ENCODE measurements at regions not wholly inside any gene's neighbourhood (a gene's known extent, or its start where the extent isn't known, plus 50 kb on each side); places are given as distances from the start of the nearest gene placed in this dataset.
A peak's percentile ranks its signal among the peaks of the same experiment; 100 is the strongest.
"Not testable (repeated sequence)": the region's sequence is repeated elsewhere in the genome, so short reads cannot be mapped to it uniquely, and the experiment has no call there.

DNA sequence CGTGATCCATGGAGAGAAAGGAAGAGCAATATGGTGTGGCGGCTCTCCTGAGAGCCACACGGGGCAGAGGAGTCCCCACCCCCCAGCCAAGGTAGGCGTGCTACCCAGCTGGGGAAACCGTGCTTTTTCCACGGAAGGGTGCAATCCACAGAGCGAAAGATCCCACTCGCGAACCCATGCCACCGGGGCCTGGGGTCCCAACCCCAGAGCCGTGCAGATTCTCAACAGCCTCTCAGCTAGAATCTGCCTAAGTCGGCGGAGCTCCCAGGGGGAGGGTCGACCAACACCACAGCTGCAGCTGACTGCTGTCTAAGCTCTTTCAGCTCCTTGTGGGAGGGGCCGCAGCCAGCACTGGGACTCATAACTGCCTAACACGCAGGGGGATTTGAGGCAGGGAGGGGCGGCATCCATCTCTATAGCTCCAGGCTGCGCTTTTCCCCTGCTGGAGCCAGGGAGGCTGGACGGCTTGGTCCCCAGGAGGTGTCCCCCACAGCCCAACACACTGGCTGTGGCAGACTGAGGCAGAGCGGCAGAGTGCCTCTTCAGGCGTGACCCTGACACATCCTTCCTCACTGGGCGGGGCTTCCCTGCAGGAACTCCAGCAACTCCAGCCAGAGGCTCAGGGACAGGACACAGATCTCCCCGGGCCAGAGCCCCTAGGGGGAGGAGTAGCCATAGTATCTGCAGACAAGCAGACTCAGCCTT, 107.6 kb upstream of the ZBTB20 start:
- DNase-seq, result no peak

DNA sequence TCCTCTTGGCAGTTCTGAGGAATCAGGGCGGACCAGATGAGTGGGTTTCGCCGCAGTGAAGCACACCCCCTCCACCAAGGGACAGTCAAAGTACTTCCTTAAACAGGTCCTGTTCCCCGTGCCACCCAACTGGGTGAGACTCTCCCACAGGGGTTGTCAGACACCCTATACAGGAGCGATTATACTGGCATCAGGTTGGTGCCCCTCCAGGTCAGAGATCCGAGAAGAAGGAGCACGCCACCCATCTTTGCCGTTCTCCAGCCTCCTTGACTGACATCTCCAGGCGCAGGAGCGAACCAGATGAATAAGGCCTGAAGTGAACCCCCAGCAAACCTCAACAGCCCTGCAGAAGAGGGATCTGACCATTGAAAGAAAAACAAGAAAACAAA, 108.1 kb upstream of the ZBTB20 start:
- DNase-seq, result no peak

DNA sequence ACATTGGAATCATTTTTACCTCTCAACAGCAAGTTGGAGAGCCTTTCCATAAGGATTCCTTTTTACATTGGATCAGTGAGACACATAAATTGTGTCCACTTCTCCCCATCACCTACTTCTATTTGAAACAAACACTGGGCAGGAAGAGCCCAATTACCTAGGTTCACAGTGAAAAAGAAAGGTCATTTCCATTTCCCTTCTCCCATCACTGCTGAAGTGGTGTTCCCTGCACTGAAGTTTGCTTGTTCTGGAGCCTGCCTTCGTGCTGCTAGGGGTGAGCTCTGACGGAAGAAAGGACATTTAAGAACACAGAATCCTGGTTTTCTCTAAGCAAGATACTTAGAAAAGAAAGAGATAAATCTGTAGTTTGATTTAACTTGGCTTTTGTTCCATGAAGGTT, 123.8 kb upstream of the ZBTB20 start:
- DNase-seq, result no peak

DNA sequence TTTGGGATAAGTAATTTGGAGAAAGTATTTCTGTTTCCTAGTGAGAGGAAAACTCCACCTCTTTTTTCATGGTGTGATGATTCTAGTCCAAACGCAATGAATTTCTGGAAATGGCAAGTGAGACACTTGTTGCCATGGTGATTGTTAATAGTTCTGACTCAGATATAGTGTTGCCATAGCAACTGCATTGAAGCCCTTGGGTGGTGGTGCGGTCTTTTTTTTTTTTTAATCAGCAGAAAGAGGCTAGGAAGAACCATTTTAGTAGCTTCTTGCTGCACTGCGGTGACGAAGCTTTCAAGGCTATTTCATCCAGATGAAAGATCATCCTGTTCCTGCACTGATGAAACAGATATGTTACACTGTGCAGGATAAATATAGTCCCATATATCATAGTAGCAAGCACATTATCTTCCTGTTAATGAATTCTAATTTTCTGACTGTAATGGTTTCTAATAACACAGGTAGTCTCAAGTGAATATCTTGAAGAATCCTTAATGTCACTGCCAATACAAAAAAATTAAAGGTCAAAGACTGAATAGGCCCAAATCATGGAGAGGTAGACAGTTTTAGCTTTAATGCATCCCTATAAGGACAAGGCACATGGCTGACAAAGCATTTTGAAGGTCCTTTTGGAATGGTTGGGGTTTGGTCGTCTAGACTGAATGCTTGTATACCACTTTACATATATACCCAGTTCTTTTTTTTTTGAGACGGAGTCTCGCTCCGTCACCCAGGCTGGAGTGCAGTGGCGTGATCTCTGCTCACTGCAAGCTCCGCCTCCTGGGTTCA, 125.1 kb upstream of the ZBTB20 start:
- peak in 1 of 14 donors; percentile 4 for DNase-seq

DNA sequence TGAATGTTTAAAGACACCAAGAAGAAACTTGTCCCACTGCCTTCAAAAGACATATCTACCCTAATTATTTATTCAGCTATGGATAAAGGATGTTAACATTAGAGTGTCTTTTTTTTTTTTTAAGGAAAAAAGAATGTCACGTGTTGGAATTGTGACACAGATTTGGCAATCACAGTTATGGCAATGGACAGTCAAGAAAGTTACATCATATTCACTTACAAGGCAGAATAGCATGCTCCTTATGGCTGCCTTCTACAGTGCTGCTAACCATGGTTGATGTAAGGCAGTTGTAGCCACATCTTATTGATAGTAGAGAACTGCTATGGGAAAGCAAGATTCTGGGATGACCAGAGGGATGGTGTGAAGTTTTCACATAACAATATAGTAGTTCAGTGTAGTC, 128.8 kb upstream of the ZBTB20 start:
- no peak for DNase-seq

DNA sequence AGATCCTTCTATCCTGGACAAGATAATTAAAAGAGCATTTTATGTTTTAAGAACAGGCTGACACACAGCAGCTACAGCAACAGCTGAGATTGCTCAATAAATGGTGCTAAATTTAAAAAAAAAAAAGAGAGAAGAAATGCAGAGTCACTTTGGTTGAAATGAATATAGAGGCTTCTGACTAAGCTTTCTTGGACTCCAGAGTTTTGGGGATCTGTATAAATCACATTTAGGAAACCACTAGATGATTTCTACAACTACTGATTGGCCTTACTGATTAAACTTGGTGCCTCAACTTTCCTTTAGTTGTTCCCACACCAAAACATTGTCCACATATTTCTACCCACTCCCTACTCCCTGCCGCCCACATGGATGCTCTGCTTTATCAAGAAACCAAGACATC, 132.9 kb upstream of the ZBTB20 start:
- no peak for DNase-seq

DNA sequence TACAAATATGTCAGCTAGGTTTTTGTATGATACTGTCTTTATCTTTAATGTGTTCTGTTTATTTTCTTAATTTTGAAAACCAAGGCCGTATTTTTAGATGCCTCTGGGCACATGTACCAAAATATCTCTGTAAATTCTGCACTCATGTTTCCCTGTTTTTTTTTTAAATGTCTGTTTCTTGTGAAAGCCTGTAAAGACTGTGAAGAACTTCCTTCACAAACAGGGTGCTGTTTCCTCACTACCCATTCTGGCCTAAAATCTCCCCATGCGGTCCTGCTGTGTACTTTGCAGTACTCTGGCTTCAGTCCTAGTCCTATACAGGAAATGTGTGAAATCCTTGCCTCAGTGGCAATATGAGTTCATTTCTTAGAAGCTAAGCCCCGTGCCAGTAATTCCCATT, 133.4 kb upstream of the ZBTB20 start:
- no peak for DNase-seq

DNA sequence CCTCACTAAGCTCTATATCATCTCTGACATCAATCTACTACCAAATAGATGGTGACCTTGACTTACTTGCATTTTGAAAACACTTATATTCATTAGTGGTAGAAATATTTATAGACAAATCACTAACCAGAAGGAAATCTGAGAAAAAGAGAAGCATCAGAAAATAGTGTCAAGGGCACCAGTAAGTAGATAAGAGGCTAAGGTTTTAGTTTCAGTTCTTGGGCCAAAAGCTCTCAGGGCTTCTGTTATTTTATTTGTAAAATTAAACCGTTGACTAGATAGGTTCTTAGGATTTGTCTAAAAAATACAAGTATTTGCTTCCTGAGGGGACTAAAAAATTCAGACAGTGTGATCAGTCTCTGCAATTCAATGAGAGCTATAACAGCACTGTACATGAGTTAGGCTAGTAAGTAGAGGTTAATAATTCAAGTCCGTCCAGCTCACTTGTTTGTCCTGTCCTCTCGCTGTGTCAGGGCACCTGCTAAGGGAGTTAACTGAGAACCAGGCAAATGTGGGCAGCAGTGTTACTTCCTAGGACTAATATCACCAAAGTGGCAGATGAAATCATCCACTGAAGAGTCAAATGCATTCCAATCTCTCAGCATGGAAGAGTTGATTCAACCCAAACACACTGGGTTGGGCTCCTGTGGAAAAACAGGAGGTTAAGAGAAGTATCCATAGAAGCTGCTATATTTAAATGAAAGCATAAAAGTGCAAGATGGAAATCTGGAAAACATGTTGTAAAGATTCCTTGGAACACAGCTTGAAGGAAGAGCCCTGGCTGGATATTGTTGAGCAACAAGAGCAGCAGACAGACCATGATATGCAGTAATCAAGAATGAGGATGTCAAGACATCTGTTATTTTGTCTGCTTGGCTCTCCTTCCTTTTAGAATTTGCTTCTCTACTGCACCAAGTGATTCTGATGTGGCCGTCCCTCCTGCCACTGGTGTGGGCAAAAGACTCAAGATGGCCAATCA, 134.9 kb upstream of the ZBTB20 start:
- DNase-seq, result no peak

DNA sequence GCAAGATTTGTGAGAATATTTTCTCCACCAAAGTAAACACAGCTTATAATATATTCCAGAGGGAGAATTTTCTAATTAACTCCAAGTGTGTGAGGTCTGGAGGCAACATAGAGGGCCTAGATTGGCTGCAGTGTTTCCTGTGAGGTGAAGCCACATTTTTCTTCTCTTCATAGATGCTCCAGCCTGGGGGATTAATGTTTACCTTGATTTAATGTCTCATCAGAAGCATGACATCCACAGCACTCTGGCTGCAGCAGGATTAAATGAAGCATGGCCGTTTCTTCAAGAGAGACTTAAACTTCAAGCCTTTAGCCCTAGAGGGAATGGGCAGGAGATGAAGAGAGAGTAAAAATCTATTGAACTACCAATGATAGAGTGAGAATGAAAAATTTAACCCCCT, 137.9 kb upstream of the ZBTB20 start:
- no peak for DNase-seq

DNA sequence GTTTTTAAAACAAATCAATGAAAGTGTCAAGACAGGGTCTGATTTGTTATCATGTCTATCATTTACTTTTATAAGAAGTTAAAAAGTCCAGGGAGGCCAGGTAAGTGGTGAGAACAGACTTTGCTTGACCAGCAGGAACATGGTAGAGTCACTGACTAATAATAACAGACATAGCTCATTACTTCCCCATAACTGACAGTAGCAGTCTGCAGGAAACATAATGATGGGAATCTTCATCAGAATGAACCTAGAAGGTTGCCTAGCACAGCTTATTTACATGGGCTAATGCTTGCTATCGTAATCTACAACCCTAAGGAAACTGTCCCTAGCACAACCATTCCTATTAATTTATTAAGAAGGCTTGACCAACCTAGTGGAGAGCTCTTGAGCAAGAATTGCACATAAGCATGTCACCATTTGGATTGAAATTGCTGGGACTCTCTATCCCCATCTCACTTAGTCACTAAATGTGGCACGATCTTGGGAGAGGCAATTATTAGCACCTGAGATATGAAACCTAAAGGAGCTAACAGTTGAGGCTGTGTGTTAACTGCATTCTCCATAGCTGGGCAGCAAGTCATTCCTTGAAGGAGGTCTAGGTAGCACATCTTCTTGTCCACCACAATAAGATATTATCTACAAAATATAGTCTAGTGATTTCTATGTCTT, 139.6 kb upstream of the ZBTB20 start:
- DNase-seq, result no peak

DNA sequence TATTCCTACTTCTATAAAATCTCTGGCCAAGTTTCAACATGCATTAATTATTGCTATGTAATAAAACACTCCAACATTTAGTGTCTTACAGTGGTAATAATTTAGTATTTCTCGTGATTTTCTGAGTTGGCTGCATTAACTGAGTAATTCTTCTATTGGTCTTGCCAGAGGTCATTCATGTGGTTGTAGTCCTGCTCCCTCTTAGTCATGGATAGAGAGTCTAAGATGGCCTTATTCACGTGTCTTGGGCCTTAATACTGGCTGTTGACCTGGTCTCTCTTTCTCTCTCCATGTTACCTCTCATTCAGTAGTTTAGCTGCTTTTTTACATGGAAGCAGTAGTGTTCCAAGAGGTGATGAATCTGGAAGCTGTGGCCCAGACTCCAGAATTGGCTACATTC, 140.1 kb upstream of the ZBTB20 start:
- no peak for DNase-seq

DNA sequence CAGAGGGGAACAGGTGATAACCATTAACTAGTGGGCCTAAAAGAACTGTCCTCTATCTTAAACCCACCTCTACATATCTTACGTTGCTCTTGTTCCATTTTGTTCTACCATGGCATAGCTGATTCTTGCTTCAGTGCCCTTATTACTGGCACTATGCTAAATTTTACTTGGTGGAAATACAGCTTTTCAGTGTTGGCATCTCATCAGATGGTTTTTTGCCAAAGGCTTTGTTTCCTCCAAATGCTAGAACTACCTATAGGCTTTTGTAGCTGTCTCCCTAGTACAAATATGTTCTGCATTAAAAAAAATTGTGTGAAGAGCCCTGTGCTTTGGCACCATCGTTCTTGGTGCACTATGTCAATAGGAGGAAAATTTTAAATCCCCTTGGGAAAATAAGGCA, 145.0 kb upstream of the ZBTB20 start:
- peak in 1 of 14 donors; percentile 80 for DNase-seq

DNA sequence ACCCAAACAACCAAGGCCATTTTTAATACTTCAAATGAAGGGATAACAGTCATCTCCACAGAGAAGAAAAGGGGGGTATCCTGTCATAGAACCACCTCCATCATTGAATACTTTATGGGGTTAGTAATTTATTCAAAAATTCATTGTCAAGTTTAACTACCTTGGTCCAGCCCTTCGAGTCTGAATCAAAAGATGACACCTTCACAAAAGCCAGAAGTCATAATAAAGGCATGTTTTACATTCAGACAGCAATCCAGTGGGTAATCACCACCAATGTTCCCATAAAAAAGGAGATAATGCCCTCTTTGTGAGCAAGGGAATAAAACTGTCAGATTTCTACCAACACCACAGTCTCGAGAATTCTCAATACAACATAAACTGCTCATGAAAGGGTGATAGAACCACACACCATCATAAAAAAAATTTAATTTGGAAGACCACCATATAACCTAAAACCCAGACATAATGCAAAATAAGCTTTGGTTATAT, 145.6 kb upstream of the ZBTB20 start:
- no peak for DNase-seq

DNA sequence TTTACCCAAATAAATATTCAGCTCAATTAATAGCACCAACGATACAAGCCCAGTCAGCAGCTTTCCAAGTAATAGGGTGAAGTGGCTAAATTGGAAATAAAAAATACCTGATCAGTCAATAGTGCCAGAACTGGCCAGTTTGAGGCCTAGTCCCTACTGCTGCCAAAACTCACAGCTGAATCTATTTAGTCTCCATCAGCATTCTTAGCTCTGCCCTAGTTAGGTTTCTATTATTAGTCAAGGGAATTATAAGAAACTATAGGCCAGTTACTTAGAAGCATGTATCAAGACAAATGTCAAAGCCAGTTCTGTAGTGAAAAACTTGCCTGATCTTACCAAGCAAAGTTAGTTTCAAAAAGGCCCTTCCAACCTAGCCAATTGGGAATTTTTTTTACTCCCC, 146.2 kb upstream of the ZBTB20 start:
- DNase-seq, result peak in 1 of 14 donors; percentile 32

DNA sequence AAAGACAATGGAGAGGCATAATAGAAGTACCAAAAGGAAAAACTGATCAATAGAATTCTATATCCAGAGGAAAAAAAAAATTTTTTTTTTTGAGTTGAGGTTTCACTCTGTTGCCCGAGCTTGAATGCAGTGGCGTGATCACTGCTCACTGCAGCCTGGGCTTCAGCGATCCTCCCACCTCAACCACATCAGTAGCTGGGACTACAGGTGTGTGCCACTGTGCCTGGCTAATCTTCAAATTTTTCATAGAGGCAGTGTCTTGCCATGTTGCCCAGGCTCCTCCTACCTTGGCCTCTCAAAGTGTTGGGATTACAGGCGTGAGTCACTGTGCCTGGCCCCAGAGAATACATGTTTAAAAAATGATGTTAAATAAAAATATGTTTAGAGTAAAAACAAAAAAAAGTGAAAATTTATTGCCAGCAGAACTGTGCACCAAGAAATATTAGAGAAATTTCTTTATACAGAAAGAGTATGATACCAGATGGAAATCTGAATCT, 154.3 kb upstream of the ZBTB20 start:
- DNase-seq, result no peak

DNA sequence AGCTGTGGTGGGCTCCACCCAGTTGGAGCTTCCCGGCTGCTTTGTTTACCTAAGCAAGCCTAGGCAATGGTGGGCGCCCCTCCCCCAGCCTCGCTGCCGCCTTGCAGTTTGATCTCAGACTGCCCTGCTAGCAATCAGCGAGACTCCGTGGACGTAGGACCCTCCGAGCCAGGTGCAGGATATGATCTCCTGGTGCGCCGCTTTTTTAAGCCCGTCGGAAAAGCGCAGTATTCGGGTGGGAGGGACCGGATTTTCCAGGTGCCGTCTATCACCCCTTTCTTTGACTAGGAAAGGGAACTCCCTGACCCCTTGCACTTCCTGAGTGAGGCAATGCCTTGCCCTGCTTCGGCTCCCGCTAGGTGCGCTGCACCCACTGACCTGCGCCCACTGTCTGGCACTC, 170.9 kb upstream of the ZBTB20 start:
- DNase-seq, result not testable (repeated sequence)

DNA sequence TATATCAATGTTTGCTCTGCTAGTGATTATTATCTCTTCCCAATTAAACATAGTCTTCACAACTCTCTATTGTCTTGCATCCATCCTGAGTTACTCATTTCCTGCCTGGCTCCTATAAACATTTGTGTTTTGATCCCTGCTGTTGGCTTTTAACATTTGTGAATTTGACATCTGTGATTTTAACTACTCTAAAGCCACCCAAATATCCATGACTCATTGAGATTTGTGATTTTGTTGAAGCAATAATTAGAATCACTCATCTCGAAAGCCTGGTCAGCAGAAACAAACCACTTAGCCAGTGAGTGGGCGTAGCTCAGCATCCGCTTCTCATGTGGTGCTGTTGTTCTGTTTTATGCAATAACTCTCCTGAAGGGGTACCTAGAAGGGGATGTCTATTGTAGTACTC, 174.3 kb upstream of the ZBTB20 start:
- no peak for DNase-seq

DNA sequence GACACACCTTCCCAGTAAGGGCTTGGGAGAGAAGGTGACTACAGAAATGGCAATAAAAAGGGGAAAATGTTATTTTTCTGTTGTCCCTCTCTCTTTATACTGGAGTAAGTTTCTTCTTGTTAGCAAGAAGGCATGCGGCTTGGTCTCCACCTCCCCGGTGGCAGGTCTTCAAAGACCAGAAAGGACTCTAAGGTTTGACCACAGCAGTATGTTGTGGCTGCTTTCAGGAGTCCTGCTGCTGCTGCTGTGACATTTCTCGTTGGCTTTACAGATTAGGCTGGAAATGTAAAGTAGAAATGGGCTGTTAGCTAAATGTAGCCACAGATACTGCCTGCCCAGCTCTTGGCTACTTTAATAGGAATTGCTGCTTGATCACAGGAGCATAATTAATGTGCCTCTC, 175.8 kb upstream of the ZBTB20 start:
- DNase-seq, result peak in 1 of 14 donors; percentile 23

DNA sequence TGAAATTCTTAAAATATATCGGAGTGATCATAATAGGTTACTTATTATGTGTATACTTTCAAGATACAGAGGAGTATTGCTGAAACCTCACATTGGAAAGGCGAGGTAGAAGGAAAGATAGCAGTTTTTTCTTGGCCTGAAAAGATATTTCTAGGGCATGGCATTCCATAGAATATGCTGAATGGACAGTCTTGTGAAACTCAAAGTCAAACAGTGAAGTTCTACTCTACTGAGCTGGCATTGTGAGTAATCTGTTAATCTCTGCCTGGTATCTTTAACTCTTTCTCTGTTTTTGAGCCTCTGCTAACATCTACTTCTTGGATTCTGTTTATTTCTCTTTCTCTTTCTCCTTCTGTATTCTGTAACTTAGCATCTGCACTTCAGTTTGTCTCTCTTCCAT, 176.3 kb upstream of the ZBTB20 start:
- no peak for DNase-seq

DNA sequence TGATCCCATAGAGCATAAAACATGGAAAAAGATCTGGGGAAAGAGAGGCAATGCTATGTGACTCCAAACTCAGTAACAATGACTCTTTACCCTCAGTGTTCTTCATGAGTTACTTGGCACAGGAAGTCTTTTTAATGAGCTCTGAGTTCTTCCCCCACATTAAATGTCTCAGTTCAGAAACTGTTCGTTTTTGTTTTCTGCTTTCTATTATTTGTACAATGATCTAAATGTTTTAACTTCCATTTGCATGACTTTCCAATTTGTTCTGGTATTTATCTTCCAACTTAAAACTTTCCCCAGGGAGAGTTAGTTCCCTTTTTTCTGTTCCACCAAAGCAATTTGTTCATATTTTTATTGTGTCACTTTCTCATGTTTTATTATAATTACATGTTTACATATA, 177.0 kb upstream of the ZBTB20 start:
- DNase-seq, result no peak

DNA sequence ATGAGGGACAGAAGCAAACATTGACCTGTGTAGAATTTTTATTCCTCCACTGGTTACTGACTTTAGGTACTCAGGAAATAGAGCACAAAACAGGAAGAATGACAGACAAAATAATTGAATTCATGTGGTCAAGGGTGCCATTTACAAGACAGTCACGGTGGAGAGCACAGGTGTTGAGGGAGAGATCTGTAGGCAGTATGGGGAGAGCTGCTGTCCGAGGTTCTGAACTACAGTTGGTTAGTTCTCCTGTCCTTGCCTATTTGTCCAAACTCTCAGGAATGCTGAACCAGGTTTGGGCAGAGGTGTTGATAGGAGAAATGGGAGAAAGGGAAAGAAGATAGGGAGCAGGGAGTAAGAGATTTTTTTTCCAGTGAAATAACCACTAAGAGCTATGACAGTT, 178.5 kb upstream of the ZBTB20 start:
- DNase-seq, result no peak

DNA sequence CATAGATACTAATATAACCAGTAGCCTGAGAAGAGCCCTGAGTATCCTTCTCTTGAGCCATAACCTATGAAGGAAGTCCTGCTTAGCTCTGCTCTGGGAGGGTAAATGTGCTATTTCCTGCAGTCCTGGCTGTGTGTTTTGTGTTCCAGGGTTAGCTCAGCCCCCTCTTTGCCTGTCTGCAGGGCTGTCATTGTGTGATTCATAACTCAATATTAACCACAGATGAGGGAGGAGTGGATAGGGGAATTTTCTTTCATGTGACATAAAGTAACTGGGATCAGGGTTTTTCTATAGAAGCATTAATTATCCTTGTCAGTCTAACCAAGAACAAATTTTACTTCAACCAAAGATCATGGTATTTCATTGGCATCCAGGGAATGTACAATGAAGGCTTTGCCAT, 183.3 kb upstream of the ZBTB20 start:
- DNase-seq, result no peak
